Effector memory CD4-positive, alpha-beta T cell (primary cell): ENCODE measurements at regions not wholly inside any gene's neighbourhood (a gene's known extent, or its start where the extent isn't known, plus 50 kb on each side); places are given as distances from the start of the nearest gene placed in this dataset.

Source experiments
- DNase-seq, 3 donors: peaks; one replicate each; pipeline ENCODE4 v3.0.0-alpha.2; 2020
- H3K27ac ChIP-seq: 2 replicates; pipeline ENCODE4 v1.7.0; 2013; ENCODE audit warnings: mild to moderate bottlenecking, low read length, moderate library complexity; ENCODE audit not compliant: insufficient read depth, poor library complexity, severe bottlenecking
- H3K27me3 ChIP-seq: replicated peaks from 2 replicates; pipeline ENCODE4 v1.7.0; 2013; ENCODE audit warnings: mild to moderate bottlenecking, low read length; ENCODE audit not compliant: insufficient read depth, control insufficient read depth, poor library complexity, severe bottlenecking
- H3K36me3 ChIP-seq: 2 replicates; pipeline ENCODE4 v1.7.0; 2013; ENCODE audit warnings: mild to moderate bottlenecking, low read length, moderate library complexity; ENCODE audit not compliant: control insufficient read depth, insufficient read depth
- H3K4me1 ChIP-seq: 2 replicates; pipeline ENCODE4 v1.7.0; 2013; ENCODE audit warnings: low read length, mild to moderate bottlenecking; ENCODE audit not compliant: control insufficient read depth, insufficient read depth, poor library complexity, severe bottlenecking
- H3K4me3 ChIP-seq: 2 replicates; pipeline ENCODE4 v1.7.0; 2013; ENCODE audit warnings: low read length, low read depth, mild to moderate bottlenecking; ENCODE audit not compliant: insufficient read depth, poor library complexity, severe bottlenecking
- H3K9me3 ChIP-seq: 2 replicates; pipeline ENCODE4 v1.7.0; 2013; ENCODE audit warnings: mild to moderate bottlenecking, low read length, moderate library complexity; ENCODE audit not compliant: control insufficient read depth

DNA sequence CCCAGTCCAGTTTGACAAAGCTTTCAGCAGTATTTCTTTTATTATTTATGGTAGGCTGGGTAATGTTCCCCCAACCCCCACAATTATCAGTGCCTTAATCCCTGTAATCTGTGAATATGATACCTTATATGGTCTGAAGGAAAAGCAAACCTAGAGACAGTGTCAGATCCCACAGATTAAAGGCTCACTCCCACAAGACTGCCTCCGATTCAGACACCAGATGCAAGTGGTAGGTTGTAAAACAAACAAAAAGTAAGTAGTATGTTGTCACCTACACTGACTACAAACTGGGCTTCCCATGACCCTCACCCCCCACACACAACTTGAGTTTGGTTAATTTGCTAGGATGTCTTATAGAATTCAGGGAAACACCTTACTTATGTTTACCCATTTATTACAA, 201.2 kb downstream of the NSG2 start:
- H3K9me3 ChIP-seq = no peaks in the 10 kb centered on the region
- H3K36me3 ChIP-seq = no peaks in the 10 kb centered on the region
- no peak for DNase-seq

DNA sequence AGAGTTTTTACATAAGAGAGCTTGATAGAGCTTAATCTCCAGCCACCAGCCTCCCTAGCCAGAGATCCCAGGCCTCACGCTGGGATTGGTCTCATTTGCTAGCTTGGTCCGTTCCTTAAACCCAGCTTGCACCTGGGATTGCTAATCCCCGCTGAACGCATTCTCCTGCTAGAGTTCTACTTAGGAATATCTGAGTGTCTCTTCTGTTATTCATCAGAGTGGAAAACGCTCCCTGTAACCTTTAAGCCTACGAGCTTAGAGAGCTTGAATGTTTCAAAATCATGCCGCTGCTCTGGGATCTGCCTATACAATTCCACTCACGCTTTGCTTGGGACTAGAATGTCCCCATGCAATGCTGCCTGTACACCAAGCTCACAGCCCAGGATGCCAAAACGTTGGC, 201.8 kb downstream of the NSG2 start:
- no peaks in the 10 kb centered on the region for H3K4me1 ChIP-seq
- no peaks in the 10 kb centered on the region for H3K27me3 ChIP-seq
- H3K36me3 ChIP-seq = no peaks in the 10 kb centered on the region
- H3K27ac ChIP-seq = no peak overlapping the region
- H3K4me3 ChIP-seq = no peak overlapping the region
- H3K9me3 ChIP-seq = no peaks in the 10 kb centered on the region
- no peak for DNase-seq

More for the DNA sequence above, 201.2 kb downstream of the NSG2 start:
- Histone ChIP-seq H3K27ac (no peak overlapping the region), H3K27me3 (no peaks in the 10 kb centered on the region), H3K4me3 (no peak overlapping the region), H3K4me1 (no peaks in the 10 kb centered on the region)

DNA sequence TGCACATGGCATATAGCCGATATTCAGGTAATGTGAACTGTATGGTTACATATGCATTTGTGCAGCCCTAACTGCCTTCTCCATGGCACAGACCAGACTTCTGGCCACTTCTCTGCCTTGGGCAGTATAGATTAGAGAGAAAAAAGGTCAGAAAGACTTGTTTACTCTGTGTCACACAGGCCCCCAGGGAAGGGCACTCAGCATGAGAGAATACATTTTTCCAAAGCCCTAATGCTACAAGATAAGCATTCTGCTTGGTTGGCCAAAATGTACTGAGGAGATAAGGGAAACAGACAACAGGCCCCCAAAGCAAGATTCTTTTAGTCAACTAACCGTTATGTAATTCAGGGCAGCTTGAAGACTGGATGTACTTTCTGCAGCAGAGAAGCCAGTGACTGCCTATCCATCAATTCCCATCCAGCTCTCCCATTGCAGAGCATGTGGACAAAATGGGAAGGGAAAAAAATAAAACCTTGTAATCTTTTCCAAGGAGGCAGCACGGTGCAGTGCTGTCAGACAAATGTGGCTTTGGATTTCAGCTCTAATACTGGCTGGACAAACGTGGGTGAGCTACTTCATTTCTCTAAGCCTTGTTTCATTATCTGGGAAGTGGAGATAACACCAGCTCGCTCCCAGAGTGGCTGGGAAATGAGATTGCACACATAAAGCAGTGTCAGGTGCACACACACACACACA, 205.9 kb downstream of the NSG2 start:
- DNase-seq = no peak
- Histone ChIP-seq H3K4me1 (no peaks in the 10 kb centered on the region), H3K27me3 (no peaks in the 10 kb centered on the region), H3K4me3 (no peak overlapping the region), H3K27ac (no peak overlapping the region), H3K9me3 (no peaks in the 10 kb centered on the region), H3K36me3 (no peaks in the 10 kb centered on the region)

DNA sequence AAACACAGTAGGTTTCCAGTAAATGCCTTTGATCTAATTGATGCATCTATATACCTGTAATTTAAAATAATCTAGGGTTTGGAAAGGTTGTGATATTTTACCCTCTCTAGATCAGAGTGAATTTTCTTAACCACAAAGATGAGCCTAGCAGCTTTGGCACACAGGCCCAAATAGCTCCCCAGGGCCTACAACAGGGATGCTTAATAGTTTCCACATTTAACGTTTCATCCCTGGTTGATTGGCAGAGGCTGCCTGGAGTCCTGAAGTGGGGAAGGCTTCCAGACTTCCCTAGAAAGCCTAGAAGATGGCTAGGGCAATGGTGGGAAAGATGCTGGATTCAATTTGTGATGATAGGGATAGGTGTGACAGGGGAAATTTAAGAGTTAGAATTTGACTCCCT, 206.6 kb downstream of the NSG2 start:
- H3K4me1 ChIP-seq = no peaks in the 10 kb centered on the region
- no peaks in the 10 kb centered on the region for H3K9me3 ChIP-seq
- DNase-seq = no peak
- no peaks in the 10 kb centered on the region for H3K36me3 ChIP-seq
- no peak overlapping the region for H3K4me3 ChIP-seq
- H3K27me3 ChIP-seq = no peaks in the 10 kb centered on the region
- H3K27ac ChIP-seq = no peak overlapping the region

DNA sequence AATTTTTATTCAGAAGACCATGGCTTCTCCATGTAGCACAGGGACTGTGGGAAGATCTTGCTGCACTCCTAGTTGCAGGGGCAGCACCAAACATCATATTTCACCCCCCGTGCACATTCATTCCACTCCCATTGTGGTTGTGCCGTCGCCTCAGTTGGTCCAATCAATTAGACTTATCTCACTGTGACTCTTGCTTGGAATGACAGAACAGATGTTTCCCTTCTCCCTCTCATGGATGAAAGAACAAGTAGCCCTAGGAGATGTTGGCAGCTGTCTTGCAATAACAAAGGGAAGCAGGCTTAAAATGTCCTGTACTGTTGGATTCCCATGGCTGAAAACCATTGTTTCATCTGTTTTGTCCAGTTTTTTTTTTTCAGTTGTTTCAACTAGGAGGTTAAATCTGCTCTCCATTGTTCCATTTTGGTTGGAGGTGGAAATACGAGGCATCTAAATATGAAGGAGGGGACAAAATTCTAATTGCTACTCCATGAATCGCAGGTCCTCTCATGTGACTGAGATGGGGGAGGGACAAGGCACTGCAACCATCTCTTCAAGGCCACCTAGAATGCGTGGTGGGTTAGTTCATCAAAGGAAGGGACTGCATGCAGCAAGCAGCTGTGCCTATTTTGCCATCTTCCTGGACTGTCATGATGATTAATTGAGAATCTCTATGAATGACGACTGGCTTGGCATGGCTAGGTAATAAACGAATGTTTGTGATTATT, 214.4 kb downstream of the NSG2 start:
- no peak for DNase-seq
- no peaks in the 10 kb centered on the region for H3K4me1 ChIP-seq
- H3K4me3 ChIP-seq = no peak overlapping the region
- no peaks in the 10 kb centered on the region for H3K36me3 ChIP-seq
- H3K27me3 ChIP-seq = no peaks in the 10 kb centered on the region
- no peak overlapping the region for H3K27ac ChIP-seq
- no peaks in the 10 kb centered on the region for H3K9me3 ChIP-seq

DNA sequence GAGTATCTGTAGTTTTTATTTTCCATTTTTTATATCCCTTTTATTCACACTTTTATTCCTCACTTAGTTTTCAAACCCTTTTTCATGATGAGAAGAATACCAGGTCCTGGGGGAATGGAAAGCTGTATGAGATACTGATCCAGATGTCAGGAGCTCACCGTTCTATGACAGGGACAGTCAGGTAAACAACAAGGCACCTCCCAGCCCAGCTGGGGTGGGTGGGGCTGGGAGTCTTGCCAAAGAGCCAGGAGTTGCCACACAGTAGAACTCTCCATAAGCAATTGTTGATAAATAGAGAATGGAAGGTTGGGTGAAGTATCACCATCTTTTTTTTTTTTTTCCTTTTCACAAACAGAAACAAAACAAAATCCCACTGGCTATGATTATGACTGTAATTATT, 225.8 kb downstream of the NSG2 start:
- H3K9me3 ChIP-seq = no peaks in the 10 kb centered on the region
- no peak overlapping the region for H3K4me3 ChIP-seq
- H3K4me1 ChIP-seq = no peaks in the 10 kb centered on the region
- H3K27me3 ChIP-seq = no peaks in the 10 kb centered on the region
- no peaks in the 10 kb centered on the region for H3K36me3 ChIP-seq
- no peak overlapping the region for H3K27ac ChIP-seq
- no peak for DNase-seq

DNA sequence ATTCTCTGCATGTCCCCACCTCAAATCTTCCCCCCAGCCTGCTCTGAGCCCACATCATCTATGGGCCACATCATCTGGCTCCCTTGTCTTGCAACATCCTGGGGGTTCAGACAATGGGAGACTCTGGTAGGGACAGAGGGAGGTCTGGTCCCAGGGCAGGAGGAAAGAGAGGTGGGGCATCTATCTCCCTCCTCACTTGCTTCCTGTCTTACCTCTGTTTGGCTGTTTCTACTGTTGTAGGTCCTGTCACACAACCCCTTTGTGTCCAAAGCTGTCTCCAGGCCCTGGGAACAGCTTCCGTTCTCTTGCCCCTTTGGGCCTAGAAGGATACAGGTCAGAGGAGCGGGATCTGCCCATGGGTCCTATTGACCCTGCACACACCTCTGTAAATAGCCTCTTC, 227.2 kb downstream of the NSG2 start:
- no peak for DNase-seq
- no peaks in the 10 kb centered on the region for H3K4me1 ChIP-seq
- no peak overlapping the region for H3K27ac ChIP-seq
- H3K4me3 ChIP-seq = no peak overlapping the region
- H3K36me3 ChIP-seq = no peaks in the 10 kb centered on the region
- no peaks in the 10 kb centered on the region for H3K9me3 ChIP-seq
- no peaks in the 10 kb centered on the region for H3K27me3 ChIP-seq

DNA sequence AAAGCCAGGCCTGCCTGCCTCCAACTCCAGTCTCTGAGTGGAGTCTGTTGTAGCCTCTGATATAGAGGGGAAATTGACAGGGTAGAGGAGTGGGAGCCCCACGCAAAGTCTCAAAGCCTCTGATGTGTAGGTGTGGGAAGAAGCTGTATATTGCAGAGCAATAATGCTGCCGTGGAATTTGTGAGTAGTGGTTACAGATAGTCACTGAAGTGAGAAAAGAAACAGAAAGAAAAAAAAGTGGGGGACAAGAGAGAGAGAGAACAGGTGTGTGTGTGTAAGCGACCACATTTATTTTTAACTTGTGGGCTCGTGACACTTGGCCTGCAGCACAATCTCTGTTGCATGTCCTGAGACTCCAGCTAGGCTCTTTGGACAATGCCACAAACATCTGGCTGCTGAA, 227.8 kb downstream of the NSG2 start:
- Histone ChIP-seq H3K4me3 (no peak overlapping the region), H3K9me3 (no peaks in the 10 kb centered on the region), H3K4me1 (no peaks in the 10 kb centered on the region), H3K36me3 (no peaks in the 10 kb centered on the region), H3K27ac (no peak overlapping the region), H3K27me3 (no peaks in the 10 kb centered on the region)
- no peak for DNase-seq

DNA sequence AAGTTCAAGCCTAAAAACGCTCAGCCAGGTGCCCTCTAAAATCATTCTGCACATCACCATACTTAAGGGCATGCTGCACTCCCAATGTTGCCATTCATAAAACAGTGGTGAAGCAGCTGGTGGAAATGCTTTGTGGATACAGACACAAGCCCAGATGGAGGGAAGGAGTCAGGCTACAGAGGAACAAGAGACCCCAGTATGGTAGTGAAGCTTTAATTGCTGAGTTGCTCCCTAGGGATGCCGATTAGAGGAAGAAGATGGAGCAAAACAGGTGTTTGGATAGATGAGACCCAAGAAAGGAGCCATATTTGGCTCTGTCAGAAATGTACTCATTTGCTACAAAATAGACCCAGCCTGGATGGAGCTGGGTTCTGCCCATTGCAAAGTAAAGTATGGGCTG, 230.5 kb downstream of the NSG2 start:
- H3K4me3 ChIP-seq = no peak overlapping the region
- no peaks in the 10 kb centered on the region for H3K9me3 ChIP-seq
- H3K27me3 ChIP-seq = no peaks in the 10 kb centered on the region
- no peak for DNase-seq
- H3K36me3 ChIP-seq = no peaks in the 10 kb centered on the region
- H3K4me1 ChIP-seq = no peaks in the 10 kb centered on the region
- H3K27ac ChIP-seq = no peak overlapping the region

DNA sequence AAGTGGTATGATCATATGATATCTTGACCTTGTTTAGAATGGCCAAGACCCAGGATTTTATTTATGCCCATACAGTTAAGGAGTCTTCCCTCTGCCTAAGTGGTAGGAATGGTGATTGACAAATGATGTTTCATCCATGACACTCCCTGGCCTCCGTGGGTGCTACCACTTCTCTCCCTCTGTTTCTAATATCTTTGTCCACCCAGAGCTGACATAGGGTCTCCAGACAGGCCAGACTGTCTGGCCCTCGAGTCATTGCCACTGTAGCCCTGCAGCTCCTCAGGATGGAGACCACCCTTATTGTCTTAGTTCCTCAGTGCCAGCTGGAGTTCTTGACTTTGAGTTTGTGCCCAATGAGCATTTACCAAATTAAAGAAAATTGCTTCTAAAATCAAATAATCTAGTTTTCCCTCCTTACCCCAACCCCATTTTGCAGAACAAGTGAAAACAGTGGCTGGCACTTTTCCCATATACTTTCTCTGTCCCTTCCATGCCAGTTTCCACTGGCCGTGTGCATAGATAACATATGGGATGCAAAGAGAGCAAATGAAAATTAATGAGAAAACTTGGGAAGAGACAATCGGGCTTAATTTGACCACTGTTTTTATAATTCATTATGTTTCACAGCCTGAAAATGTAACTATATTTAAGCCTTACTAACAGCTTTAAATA, 235.7 kb downstream of the NSG2 start:
- Histone ChIP-seq H3K27ac (no peak overlapping the region), H3K9me3 (no peaks in the 10 kb centered on the region), H3K4me3 (no peak overlapping the region), H3K27me3 (no peaks in the 10 kb centered on the region), H3K36me3 (no peaks in the 10 kb centered on the region), H3K4me1 (no peaks in the 10 kb centered on the region)
- no peak for DNase-seq
